GM20000 (cell line): ENCODE measurements at regions not wholly inside any gene's neighbourhood (a gene's known extent, or its start where the extent isn't known, plus 50 kb on each side); places are given as distances from the start of the nearest gene placed in this dataset.
"Not testable (repeated sequence)": the region's sequence is repeated elsewhere in the genome, so short reads cannot be mapped to it uniquely, and the experiment has no call there.

ENCODE experiments used
- DNase-seq: peaks from one replicate; pipeline ENCODE4 v3.0.0; 2012; ENCODE audit warnings: low spot score
- CTCF ChIP-seq: IDR thresholded peaks from 2 replicates; pipeline ENCODE4 v1.5.1; 2012; ENCODE audit warnings: mild to moderate bottlenecking, control low read depth; ENCODE audit errors: extremely low read depth, missing control alignments

- TF ChIP-seq CTCF: no peak
Measured at GRCh38 chr22:22362936-22363335, 118.3 kb downstream of the VPREB1 start.

GRCh38 chr22:22364207-22364606 is 119.6 kb downstream of the VPREB1 start:
- no peak for TF ChIP-seq CTCF
- no peak for DNase-seq

More at GRCh38 chr22:22362936-22363335, 118.3 kb downstream of the VPREB1 start:
- DNase-seq: no peak

- no peak for TF ChIP-seq CTCF
- DNase-seq: no peak
Measured at GRCh38 chr22:22366537-22366936, 122.0 kb downstream of the VPREB1 start.

- no peak for DNase-seq
- TF ChIP-seq CTCF: no peak
Measured at GRCh38 chr22:22368516-22368915, 123.9 kb downstream of the VPREB1 start.

GRCh38 chr22:22369219-22369963 is 124.8 kb downstream of the VPREB1 start:
- DNase-seq: not testable (repeated sequence)

GRCh38 chr22:22369964-22370270 is 125.3 kb downstream of the VPREB1 start:
- TF ChIP-seq CTCF: no peak
- no peak for DNase-seq

- TF ChIP-seq CTCF: no peak
Measured at GRCh38 chr22:22371031-22371541, 126.5 kb downstream of the VPREB1 start.

GRCh38 chr22:22372086-22372485 is 127.5 kb downstream of the VPREB1 start:
- TF ChIP-seq CTCF: no peak

More at GRCh38 chr22:22371031-22371541, 126.5 kb downstream of the VPREB1 start:
- DNase-seq: no peak

More at GRCh38 chr22:22372086-22372485, 127.5 kb downstream of the VPREB1 start:
- DNase-seq: no peak
